GM18517 (cell line): ENCODE measurements at regions not wholly inside any gene's neighbourhood (a gene's known extent, or its start where the extent isn't known, plus 50 kb on each side); places are given as distances from the start of the nearest gene placed in this dataset.
A peak's percentile ranks its signal among the peaks of the same experiment; 100 is the strongest.

Source experiments
- ATAC-seq: cut with Tn5 transposase; IDR thresholded peaks from one replicate; pipeline ENCODE4 v1.9.1; 2021; ENCODE audit warnings: mild to moderate bottlenecking, moderate library complexity; ENCODE audit not compliant: unreplicated experiment

- ATAC-seq = no peak
Observed at GRCh38 chr10:113320211-113320610, 232.6 kb upstream of the HABP2 start.

GRCh38 chr10:113320987-113321386, 231.9 kb upstream of the HABP2 start:
- ATAC-seq = no peak

GRCh38 chr10:113322843-113323242, 230.0 kb upstream of the HABP2 start:
- ATAC-seq = no peak

GRCh38 chr10:113323985-113324384, 228.9 kb upstream of the HABP2 start:
- ATAC-seq = no peak

GRCh38 chr10:113326160-113327111, 226.4 kb upstream of the HABP2 start:
- ATAC-seq = peak; percentile 93

GRCh38 chr10:113329121-113329596, 223.7 kb upstream of the HABP2 start:
- no peak for ATAC-seq

GRCh38 chr10:113331961-113332360, 220.9 kb upstream of the HABP2 start:
- no peak for ATAC-seq

- no peak for ATAC-seq
Observed at GRCh38 chr10:113333313-113333712, 219.5 kb upstream of the HABP2 start.

GRCh38 chr10:113335592-113335991, 217.3 kb upstream of the HABP2 start:
- no peak for ATAC-seq

- no peak for ATAC-seq
Observed at GRCh38 chr10:113336549-113337130, 216.2 kb upstream of the HABP2 start.

GRCh38 chr10:113337142-113337541, 215.7 kb upstream of the HABP2 start:
- ATAC-seq = no peak

GRCh38 chr10:113339121-113339520, 213.7 kb upstream of the HABP2 start:
- no peak for ATAC-seq

GRCh38 chr10:113340282-113340681, 212.6 kb upstream of the HABP2 start:
- ATAC-seq = no peak

- ATAC-seq = no peak
Observed at GRCh38 chr10:113341138-113341537, 211.7 kb upstream of the HABP2 start.

GRCh38 chr10:113345826-113346624, 206.8 kb upstream of the HABP2 start:
- no peak for ATAC-seq

GRCh38 chr10:113347508-113347907, 205.3 kb upstream of the HABP2 start:
- no peak for ATAC-seq

GRCh38 chr10:113348694-113349093, 204.2 kb upstream of the HABP2 start:
- no peak for ATAC-seq

GRCh38 chr10:113350311-113351040, 202.4 kb upstream of the HABP2 start:
- ATAC-seq = no peak

- no peak for ATAC-seq
Observed at GRCh38 chr10:113354711-113355110, 198.1 kb upstream of the HABP2 start.

GRCh38 chr10:113356794-113357680, 195.8 kb upstream of the HABP2 start:
- ATAC-seq = no peak
